K562 (cell line): ENCODE measurements at regions not wholly inside any gene's neighbourhood (a gene's known extent, or its start where the extent isn't known, plus 50 kb on each side); places are given as distances from the start of the nearest gene placed in this dataset.

Experiments
- BACH1 ChIP-seq: fragments of 200-800 bp; sonication (Bioruptor generic); IDR thresholded peaks from 2 replicates; pipeline ENCODE4 v1.6.1; 2016; ENCODE audit warnings: missing genetic modification characterization, missing compliant biosample characterization
- HDGF ChIP-seq: fragments of 450-650 bp; IDR thresholded peaks from 2 replicates; pipeline ENCODE4 v1.6.1; 2016
- L3MBTL2 ChIP-seq: fragments of 450-650 bp; IDR thresholded peaks from 2 replicates; pipeline ENCODE4 v1.6.1; 2016; ENCODE audit warnings: mild to moderate bottlenecking, moderate library complexity
- MECOM ChIP-seq: fragments of 250-450 bp; sonication (Bioruptor Pico); IDR thresholded peaks from 2 replicates; pipeline ENCODE4 v1.8.0; 2022; ENCODE audit warnings: inconsistent platforms
- MEIS2 ChIP-seq: fragments of 450-650 bp; IDR thresholded peaks from 2 replicates; pipeline ENCODE4 v1.6.1; 2014; ENCODE audit warnings: mild to moderate bottlenecking; ENCODE audit not compliant: partially characterized antibody
- RERE ChIP-seq: sonication (generic); formaldehyde crosslinking; IDR thresholded peaks from 2 replicates; pipeline ENCODE4 v1.8.0; 2023; ENCODE audit warnings: missing genetic modification reagents, mild to moderate bottlenecking, borderline replicate concordance
- TAF9B ChIP-seq: fragments of 450-650 bp; IDR thresholded peaks from 2 replicates; pipeline ENCODE4 v1.6.1; 2018; ENCODE audit warnings: mild to moderate bottlenecking; ENCODE audit not compliant: partially characterized antibody
- ZNF318 ChIP-seq, 2 experiments: fragments of 450-650 bp; IDR thresholded peaks; 2 replicates each; pipeline ENCODE4 v1.6.1; 2016; ENCODE audit warnings: mild to moderate bottlenecking in 2 of 2, borderline replicate concordance in 1 of 2, low read depth in 1 of 2, moderate library complexity in 1 of 2

DNA sequence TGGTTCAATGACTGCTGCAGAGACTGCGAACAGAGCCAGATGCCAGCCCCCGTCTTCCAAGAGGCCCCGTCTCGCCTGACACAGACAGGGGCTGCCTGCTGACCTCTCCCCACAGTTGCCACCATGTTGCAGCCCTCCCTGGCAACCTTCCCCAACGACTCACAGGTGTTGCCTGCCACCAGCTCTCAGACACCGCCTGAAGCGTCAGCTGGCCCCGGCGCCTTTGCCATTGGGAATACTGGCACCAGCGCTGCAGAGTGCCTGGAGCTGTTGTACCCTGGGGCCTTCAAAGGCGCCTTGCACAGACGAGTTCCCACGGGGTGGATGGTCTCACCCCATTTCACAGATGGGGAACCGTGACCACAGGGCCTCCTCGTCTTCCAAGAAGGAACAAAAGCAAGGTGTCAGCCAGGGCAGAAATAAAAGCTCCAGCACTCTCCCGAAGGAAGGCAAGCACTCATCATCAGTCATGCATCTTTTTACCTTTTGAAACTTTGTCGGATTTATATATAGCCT lies 167.0 kb downstream of the ADSS2 start (continued):
- TF ChIP-seq ZNF318 (IDR thresholded peaks at IDR 0.05; ENCODE audit: borderline replicate concordance in 1 of 2, low read depth in 1 of 2) (no peak), TAF9B (no peak), RERE (CRISPR knock-in tag) (no peak), BACH1 (no peak), MECOM (no peak), MEIS2 (no peak), HDGF (no peak), L3MBTL2 (no peak)
